NCI-H2029 treated with DMSO at 0.1 percent for 48 hours (cell line): ENCODE measurements at regions not wholly inside any gene's neighbourhood (a gene's known extent, or its start where the extent isn't known, plus 50 kb on each side); places are given as distances from the start of the nearest gene placed in this dataset.

Experiments used
- DNase-seq: peaks from one replicate; lab custom pipeline; 2025; lab: John Stamatoyannopoulos, UW

DNA sequence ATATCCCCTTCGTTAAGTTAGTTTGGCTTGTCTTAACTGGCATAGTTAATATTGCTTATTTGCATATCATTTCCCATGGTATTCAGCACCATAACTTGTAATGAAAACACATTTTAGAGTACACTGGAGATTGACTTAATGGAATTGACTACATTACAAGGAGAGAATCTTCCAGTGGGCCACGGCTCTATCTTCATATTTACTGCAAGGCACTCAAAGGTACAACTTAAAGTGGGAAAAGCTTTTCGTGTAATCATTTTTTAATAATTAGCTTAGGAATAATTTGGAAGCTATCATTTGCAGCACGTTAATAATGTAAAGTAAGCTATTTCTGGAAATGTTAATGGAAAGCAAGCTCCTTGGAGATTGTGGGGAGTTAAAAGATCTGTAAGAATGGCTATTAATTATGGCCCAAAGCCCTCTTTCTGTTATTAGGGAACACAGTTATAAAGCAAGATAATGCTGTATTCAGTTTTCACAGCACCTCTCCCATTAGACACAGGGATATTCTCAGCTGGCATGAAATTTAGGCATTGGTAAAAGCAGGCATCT, 551.5 kb upstream of the RGMA start:
- DNase-seq = no peak

DNA sequence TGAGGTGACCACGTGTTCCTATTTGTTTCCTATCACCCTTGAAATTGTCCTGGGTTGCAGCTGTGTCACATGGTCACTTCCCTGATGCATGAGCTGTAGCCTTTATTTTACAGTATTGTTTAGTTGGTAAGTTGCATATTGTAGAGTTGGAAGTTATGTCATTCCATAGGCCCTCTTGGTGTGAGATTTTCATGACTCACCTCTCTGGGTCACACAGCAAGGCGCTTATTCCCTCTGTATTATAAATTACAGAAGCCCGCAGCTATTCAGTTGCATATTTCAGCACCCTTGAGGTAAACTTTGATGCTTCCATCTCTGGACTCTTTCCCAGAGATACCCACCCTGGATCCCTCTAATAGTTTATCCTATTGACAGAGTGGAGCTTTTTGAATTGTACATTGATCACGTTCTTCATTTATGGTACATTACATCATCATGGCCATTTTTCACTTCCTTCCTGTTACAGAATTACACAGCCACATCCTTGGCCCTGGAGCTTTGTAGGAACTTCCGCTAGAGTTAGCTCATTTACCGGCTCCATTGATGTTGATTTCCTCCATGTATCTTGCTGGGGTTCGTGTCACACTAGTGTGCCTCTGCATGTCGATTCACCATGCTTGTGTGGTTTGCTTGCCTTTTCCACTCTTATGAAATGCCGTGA, 543.1 kb upstream of the RGMA start:
- DNase-seq = no peak

DNA sequence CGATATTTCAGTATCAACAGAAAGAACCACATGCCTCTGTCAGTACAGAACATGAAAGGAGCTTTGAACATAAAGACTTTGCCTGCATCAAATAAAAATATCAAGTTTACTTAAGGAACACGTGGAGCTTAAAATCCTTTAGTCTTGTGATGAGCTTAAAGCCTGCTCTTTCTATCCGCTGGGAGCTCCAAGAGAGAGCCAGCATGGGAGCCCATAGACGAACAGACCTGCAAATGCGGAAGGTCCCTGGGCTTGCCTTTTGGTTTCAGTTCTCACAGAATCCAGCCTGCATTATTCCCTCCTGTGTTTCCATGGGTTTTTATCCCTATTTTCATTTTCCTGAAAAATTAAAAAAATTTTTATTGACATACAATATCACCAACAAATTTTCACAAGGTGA, 530.6 kb upstream of the RGMA start:
- DNase-seq = no peak

DNA sequence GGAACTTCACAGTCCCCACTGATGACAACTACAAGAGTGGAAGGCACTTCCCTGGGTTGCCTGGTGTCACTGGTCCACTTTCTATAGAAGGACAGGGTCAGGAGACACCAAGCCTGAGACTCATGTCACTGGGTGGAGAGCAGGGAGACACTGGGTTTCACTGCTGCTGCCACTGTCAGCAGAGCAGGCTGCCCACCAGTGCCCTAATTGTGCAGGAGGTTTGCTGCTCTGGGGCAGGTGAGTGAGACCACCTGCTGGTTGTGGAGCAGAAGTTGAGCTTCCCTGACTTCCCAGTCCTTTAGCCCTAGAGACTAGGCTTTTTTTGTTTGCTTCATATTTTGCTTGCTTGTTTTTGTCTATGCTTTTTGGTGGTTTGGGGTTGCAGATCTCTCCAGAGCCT, 528.4 kb upstream of the RGMA start:
- no peak for DNase-seq

DNA sequence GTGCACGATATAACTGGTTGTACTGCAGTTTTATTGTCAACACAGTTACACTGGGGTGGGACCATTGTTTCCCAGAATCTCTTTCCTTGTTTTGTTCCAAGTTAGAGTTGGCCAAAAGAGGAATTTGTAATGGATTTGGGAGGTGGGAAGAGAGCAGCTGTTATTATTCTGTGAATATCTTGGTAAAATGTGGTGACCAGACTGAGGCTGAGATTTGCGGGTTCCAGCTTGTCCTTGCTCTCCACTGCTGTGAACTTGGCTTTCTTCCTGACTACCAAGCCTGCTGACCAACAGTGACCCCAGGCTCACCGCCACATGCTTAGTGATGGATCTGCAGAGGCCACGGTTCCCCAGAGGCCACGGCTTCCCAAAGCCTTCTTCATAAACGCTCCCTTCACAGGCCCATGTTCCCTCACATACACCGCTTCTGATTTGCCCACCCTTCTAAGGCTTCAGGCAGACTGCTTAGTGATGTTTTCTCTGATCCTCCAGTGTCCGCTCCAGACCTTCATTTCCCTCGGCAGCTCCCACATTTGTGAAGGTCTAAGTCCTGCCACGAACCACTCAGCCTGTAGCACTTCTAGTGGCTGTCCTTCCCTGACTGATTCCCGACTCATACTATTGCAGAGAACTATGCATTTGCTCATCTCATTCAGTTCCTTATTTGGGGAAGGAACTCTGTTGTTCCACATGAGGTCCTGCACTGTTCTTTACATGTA, 525.5 kb upstream of the RGMA start:
- no peak for DNase-seq

DNA sequence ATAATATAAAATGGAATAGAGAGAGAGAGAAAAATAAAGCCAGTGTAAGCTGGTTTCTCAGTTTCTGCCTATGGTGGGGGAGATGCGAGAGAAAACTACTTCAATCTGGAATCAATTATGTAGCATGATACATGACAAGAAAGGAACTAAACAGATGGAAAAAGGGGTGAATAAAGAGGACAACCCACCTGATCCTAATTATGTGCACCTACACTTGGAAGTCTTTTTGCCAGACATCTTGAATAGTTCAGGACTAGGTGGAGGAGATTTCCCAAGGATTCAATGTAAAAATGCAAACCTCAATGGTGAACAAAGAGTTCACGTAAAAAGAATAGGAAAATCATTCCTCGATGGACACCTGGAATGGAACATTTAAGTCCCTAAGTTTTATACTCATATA, 524.4 kb upstream of the RGMA start:
- no peak for DNase-seq

DNA sequence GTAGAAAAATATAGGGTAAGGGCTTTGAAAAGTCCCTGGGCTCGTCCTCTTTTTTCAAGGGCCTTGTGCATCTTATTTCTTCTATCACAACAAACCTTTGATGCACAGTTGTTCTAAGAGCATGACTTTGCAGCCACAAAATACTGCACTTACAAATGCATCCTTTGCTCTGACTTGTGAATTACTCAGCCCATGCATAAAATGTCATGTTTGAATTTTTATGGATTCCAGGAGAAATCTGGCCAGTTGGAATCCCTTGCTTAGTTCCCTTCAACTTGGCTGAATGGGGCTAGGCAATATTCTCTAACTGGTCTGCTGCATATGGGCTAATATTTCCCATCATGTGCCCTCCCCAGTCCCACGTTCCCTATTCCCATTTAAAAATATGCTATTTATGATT, 523.9 kb upstream of the RGMA start:
- no peak for DNase-seq

DNA sequence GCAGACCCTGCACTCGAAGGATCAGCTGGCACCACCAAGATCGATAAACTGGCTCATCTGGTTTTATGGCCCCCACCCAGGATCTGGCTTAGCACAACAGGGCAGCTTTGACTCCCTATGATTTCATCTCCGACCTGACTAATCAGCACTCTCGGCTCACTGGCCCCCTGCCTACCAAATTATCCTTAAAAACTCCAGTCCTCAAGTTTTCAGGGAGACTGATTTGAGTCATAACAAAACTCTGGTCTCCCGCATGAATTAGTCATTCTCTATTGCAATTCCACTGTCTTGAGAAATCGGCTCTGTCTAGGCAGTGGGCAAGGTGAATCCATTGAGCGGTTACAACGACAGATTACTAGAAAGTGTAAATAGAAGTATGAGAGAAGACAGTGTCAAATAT, 521.9 kb upstream of the RGMA start:
- no peak for DNase-seq

DNA sequence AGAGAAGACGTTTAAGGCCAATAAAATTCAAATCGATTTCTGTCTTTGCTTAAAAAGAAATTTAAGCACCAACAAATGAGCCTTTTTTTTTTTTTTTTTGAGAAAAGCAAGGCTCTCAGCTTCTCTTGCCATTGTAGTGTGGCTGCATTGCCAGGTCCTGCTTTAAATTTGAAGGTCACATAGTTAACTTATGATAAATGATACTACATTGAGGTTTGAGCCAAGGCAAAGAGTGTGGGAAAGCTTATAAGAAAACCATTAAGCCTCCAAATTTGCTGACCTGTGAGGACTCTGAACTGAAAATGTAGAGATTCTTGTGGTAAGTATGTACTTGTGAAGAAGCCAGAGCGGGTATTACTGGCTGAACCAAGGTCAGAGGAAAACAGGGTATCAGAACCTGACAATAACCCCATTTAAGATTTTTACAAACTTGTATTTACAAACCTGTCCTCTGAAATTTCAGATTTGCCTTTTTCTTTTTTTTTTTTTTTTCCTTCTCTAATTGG, 519.7 kb upstream of the RGMA start:
- no peak for DNase-seq

DNA sequence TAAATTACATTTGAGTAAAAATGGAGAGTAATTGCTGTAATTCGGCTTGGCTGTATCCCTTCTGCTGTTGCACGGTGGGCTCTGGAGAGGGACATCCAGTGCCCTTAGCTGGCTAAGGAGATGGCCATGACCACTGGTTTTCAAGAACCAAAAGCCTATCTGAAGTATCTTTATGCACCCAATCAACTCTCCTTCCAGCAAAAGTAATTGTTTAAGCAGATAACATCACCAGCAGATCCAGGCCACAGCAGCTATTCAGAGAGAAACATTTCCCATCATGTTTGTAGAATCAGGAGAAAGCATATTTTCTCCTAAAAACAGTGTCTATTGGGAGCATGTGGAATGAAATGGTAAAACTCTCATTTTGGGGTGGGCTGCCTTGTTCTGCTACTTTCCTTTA, 514.5 kb upstream of the RGMA start:
- DNase-seq = no peak

DNA sequence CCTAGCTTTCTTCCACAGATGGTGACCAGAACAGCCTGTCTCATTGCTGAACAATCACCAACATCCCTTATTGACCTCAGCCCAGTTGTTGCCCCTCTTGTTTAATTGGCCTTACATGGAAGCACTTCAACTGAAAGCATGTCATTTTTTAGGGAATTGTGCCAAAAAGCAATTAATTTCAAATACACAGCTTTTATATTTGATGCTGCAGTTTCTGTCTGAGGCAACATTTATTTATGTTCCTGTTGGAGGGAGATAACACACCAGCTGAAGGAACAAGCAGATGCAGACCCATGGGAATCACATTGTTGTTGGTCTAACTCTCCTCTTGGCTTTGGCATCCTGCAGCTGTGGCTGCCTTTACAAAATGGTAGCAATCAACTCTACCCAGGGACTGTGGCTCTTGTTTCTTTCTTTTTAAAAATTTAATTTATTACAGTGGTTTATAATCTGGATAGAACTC, 498.1 kb upstream of the RGMA start:
- no peak for DNase-seq

DNA sequence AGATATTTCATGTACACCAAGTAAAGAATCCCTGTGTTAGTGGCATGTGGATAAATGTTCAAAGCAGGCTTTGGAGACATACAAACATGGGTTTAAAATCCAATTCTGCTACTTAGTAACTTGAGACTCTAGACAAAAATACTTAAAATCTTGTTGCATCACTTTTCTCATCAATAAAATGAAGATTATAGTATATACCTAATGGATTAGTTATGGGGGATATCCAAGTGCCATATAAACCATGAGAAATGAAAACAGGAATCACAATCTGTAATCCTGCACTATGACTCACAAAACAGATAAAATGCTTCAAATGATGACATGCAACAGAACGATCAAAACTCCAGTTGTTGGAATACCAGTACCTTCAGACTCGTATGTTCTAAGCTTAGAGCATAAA, 496.0 kb upstream of the RGMA start:
- no peak for DNase-seq

DNA sequence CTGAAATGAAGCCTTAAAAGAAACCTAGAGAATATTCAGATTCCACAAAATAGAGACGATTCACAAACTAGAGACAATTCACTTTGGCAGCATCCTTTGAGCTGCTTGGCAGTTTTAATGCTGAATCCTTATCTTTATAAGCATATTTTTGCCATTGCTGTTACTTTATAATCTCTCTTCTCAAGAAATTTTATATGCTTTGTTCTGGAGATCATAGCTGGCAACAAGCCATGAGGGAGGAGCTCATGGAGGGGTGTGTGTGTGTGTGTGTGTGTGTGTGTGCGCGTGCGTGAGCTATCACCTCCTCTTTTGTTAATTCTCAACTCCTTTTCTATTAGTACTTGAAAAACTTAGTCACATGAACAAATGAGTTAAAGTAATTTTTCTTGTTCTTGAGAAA, 495.0 kb upstream of the RGMA start:
- no peak for DNase-seq

DNA sequence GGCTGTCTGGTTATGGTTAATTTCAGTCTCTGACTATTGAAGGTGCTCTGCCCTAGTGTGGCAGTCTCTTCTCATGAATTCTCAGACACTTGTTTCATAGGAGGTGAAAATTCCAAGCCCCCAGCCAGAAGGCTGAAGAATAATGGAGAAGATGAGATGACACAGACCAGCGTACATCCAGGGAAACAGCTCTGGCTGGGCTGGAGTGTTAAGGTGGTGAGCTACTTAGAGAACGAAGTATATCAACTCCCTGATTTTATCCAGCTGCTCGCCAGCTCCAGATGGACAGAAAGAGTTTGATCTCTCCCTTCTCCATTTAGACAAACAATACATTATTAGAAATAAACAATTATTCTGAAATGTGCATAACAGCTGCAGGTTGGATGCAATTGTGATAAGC, 494.5 kb upstream of the RGMA start:
- no peak for DNase-seq

DNA sequence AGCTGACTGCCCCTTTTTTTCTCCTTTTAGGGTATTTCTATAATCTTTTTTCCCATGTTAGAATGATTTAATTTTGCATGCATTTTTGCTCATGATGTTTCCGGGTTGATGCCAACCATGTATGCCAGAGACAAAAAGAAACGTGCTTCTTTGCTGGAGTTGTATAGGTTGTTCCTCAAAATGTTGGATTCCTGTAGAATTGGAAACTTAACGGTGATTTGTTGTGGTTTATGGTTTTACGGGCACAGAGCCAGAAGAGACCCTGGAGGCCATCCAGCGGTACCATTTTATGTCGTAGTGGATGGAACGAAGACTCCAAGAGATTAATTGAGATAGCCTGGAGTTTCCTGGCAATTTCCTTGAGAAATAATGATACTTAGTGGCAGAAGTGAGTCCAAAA, 481.5 kb upstream of the RGMA start:
- DNase-seq = no peak

DNA sequence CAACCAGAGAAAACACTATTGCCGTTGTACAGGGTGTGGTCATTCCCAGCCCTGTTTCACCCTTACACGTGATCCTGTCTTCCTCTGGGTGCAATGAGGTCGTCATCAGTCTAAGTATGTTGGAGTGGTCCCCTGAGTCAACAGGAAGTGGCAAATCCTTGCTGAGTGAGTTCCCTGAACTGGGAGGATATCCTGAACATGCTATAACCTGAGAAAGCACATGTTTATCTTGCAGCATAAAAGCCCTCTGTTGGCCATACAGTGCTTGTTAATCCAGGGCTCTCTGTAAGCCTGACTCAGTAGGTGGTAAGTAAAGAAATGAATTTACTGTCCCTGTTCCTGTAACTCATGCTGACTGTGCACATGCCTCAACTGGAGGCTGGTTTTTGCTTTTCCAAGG, 477.8 kb upstream of the RGMA start:
- DNase-seq = no peak

DNA sequence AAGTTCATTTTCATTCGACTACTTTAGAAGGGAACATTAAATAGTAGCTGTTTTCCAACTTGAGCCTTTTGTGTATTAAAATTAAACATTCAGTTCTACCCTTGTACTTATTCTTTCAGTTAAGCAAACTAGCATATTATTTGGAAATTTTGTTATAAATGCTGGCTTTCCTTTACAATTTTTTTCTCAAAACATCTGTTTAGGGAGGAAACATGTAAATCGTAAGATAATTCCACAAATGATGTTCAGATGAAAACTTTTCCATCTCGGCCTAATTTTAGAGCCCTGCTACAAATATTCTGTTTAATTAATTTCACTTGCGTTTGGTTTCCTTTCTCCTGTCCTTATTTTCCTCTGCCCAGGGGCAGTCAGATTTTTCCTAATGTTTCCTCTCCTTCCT, 476.2 kb upstream of the RGMA start:
- DNase-seq = no peak

DNA sequence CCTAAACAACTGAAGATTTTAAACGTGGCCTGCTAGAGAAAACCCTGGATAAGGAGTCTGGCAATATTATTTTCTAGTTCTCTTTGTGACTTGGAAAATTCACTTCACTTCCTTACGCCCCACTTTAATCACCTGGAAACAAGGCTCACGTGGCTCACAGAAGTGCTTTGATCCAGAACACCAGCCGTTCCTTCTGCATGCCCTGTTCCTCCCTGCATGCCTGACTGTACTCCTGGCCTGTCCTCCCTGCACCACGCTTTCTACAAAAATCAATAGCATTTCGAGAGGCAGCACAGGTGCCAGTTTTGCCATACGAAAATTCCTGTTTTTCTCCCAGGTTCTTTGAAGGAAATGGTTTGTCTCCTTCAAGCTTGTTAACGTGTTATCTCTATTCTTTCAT, 474.2 kb upstream of the RGMA start:
- no peak for DNase-seq

DNA sequence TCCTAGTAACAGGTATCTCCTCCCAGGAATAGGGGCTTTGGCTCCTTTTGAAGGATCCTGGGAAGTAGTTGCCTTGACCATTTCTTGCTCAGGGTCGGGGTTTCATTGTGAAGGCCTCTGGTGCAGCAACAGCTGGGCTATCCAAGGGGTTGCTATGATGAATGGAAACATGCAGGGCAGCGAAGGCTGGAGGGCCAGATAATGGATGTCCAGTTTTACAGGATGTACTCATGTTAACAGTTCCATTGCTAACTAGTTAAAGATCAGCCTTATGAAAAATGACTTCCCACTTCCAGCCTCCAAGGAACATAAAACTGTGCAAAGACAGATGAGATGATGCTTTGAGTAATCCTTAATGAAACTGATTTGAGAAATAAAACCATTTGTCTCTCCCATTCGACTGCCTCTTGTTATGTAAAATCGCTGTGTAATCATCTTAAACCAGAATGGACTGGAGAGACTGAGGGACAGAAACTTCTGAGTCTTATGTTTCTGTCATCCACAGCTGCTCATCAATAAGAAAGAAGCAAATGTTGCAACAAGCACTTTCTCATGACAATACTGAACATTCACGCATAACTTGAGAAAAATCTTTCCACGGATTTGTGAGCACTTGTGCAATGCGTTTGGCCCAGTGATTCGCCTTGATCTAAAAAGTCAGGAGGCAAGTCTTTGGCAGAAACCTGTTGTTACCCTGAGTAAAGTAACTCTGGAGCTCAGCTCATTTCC, 473.5 kb upstream of the RGMA start:
- DNase-seq = no peak

DNA sequence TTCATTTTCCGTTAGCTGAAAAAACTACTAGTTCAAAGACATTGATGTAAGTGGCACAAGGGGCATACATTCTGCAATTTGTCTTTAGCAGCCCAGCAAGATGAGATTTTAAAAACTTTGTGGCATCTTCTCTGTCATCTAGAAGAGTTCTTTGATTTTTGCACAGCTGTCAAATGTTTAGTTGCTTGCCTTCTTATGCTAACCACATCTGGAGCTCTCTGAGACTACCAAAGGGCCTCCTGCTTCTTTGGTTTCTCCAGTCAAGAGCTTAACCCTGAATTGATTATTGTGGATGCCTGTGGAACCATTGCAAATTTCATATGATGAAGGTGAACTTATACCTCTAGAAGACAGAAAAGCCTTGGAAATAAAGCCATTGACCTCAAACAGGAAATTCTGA, 468.7 kb upstream of the RGMA start:
- no peak for DNase-seq

DNA sequence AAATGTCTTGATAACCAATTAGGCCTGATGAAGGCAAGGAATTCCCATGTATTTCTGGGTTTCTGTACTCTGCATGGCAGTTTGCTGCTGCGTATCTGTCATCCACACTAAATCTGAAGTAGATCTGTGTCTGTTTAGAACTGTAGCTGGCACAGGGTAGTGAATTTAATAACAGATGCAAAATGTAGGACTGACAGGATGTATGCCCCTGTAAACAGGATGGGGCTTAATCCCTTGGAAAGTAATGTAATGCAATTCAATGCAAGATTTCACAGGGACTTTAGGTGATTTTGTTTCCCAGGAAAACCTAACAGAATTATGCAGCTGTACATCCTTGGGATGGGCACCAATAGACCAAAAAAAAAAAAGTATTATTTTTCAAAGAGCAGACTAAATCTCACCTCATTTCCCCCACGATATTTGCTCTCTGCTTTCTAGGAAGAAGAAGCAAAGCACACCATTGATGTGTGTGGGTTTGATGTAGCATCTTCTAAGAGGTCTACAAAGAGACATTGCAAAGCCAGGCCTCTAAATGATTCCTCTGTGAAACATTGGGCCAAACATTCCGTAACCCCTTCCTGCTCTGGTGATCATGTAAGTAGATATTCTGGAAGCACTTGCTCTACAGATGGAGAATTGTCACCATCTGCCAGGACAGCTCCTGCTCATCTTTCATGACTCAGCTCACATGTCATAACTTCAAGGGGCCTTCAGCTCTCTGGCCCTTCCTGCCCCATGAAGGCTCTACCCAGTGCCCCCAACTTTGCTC, 464.3 kb upstream of the RGMA start:
- DNase-seq = no peak

DNA sequence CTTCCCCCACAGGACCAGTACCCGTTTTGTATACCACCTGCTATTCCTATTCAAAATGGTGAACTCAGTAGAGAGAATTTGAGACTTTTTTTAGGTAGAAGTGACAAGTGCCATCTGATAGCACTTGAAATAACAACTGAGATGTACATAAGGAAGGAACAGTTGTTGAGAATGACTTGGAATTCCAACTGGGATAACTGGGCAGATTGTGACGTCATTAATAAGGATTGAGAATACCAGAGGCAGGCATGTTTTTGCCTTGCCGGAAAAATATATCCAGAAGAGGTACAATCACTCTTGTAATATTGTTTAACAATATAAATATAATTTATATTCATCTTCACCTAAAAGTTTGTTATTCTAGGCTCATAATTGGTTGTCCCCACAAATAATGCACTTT, 454.1 kb upstream of the RGMA start:
- no peak for DNase-seq
